ENCODE measurements at regions not wholly inside any gene's neighbourhood (a gene's known extent, or its start where the extent isn't known, plus 50 kb on each side); places are given as distances from the start of the nearest gene placed in this dataset.

- no peak overlapping the region for H4K91ac ChIP-seq (ENCODE audit: insufficient read length, low read depth, low read length)
- DNase-seq: no peak
- no peak overlapping the region for H3K9ac ChIP-seq (ENCODE audit: extremely low read depth, insufficient read length, low read length)
- H3T11ph ChIP-seq (ENCODE audit: low read length): no peak overlapping the region
- Mint-ChIP-seq H3K9me3 (peaks cover 17 to 39% of the 10 kb centered on the region in 2 experiments), H3K36me3 (ENCODE audit: insufficient read depth in 1 of 3, low read depth in 3 of 3) (peaks cover 12 to 34% (median 22%) of the 10 kb centered on the region in 3 experiments), H3K27ac (no peak overlapping the region; a peak in 1 of 7 replicates), H3K27me3 (ENCODE audit: low read depth) (no peaks in the 10 kb centered on the region; the same call in 1 of the 2 replicates), H3K4me3 (no peak overlapping the region), H3K4me1 (0 out of 4 replicates have a peak, but pooled peaks cover 2 to 3% of the 10 kb centered on the region in 2 experiments)
- no peak overlapping the region for H3K27ac ChIP-seq (ENCODE audit: insufficient read length, low read depth, low read length)
- H3K79me1 ChIP-seq (ENCODE audit: insufficient read depth, low read depth, low read length, poor library complexity, severe bottlenecking): no peaks in the 10 kb centered on the region
- TF ChIP-seq CTCF (conservative IDR thresholded peaks at IDR 0.05): no peak
- no peak overlapping the region for H3K18ac ChIP-seq (ENCODE audit: insufficient read length, low read depth, low read length)
- H2AFZ ChIP-seq (ENCODE audit: low read length): no peak overlapping the region
- H3K9me3 ChIP-seq (ENCODE audit: control insufficient read depth, low read depth, low read length): no peaks in the 10 kb centered on the region
- no peak overlapping the region for H2BK12ac ChIP-seq (ENCODE audit: insufficient read length, low read depth, low read length)
- H2AK5ac ChIP-seq (ENCODE audit: insufficient read length, low read length): no peak overlapping the region
- no peak overlapping the region for H2BK5ac ChIP-seq (ENCODE audit: insufficient read length, low read length)
- no peak overlapping the region for H3K23ac ChIP-seq (ENCODE audit: insufficient read length, low read depth, low read length)
- H3K56ac ChIP-seq (ENCODE audit: insufficient read length, low read depth, low read length): no peak overlapping the region
- no peaks in the 10 kb centered on the region for H3K4me1 ChIP-seq (ENCODE audit: insufficient read depth, low read length)
- no peak overlapping the region for H2BK120ac ChIP-seq (ENCODE audit: low read depth, low read length, poor library complexity, severe bottlenecking)
- H2BK15ac ChIP-seq (ENCODE audit: low read depth, low read length): no peak overlapping the region
- no peak overlapping the region for H2BK20ac ChIP-seq (ENCODE audit: low read depth, low read length, poor library complexity, severe bottlenecking)
- H3K14ac ChIP-seq (ENCODE audit: insufficient read depth, low read length): no peak overlapping the region
- no peak overlapping the region for H3K4me2 ChIP-seq (ENCODE audit: insufficient read depth, insufficient read length, low read length)
- no peak overlapping the region for H4K8ac ChIP-seq (replicated peaks; ENCODE audit: insufficient read length, low read depth, low read length)
- no peaks in the 10 kb centered on the region for H3K27me3 ChIP-seq (ENCODE audit: insufficient read depth, low read length)
- no peak overlapping the region for H4K5ac ChIP-seq (ENCODE audit: insufficient read length, low read depth, low read length)
- H3K4ac ChIP-seq (ENCODE audit: low read depth, low read length): no peak overlapping the region
- H3K79me2 ChIP-seq (ENCODE audit: insufficient read depth, low read length): no peaks in the 10 kb centered on the region
- H4K20me1 ChIP-seq (ENCODE audit: control insufficient read depth, insufficient read depth, insufficient read length): no peaks in the 10 kb centered on the region
- H3K23me2 ChIP-seq (ENCODE audit: insufficient read length, low read depth, low read length, poor library complexity, severe bottlenecking): no peaks in the 10 kb centered on the region
These were observed 373.5 kb downstream of the CDC5L start for GRCh38 chr6:44761046-44761445.

Measured in H9 (cell line).